Muscle of back (tissue), 3 donors: ENCODE measurements at regions not wholly inside any gene's neighbourhood (a gene's known extent, or its start where the extent isn't known, plus 50 kb on each side); places are given as distances from the start of the nearest gene placed in this dataset.

Source experiments
- DNase-seq, 3 donors: peaks; one replicate each; pipeline versions ENCODE4 v3.0.0 to v3.0.0-alpha.2; 2013

- no peak for DNase-seq
Observed at GRCh38 chr18:5596585-5596984, 52.8 kb upstream of the EPB41L3 start.
